HEK293 (cell line): ENCODE measurements at regions not wholly inside any gene's neighbourhood (a gene's known extent, or its start where the extent isn't known, plus 50 kb on each side); places are given as distances from the start of the nearest gene placed in this dataset.

Experiments used
- ZBTB21 ChIP-seq: fragments of 450-650 bp; formaldehyde crosslinking; IDR thresholded peaks from 2 replicates; pipeline ENCODE4 v1.5.1; 2017; ENCODE audit warnings: missing biosample characterization, missing genetic modification characterization
- ZBTB7A ChIP-seq: fragments of 450-650 bp; formaldehyde crosslinking; IDR thresholded peaks from 2 replicates; pipeline ENCODE4 v1.5.1; 2016; ENCODE audit warnings: low read depth, missing biosample characterization, missing genetic modification characterization
- ZNF174 ChIP-seq: fragments of 450-650 bp; formaldehyde crosslinking; IDR thresholded peaks from 2 replicates; pipeline ENCODE4 v1.5.0; 2017; ENCODE audit warnings: missing biosample characterization, mild to moderate bottlenecking, missing genetic modification characterization
- ZNF354C ChIP-seq: fragments of 450-650 bp; formaldehyde crosslinking; IDR thresholded peaks from 2 replicates; pipeline ENCODE4 v1.5.1; 2016; ENCODE audit warnings: missing biosample characterization, missing genetic modification characterization, low read depth, borderline replicate concordance
- ZNF521 ChIP-seq: fragments of 450-650 bp; formaldehyde crosslinking; IDR thresholded peaks from 2 replicates; pipeline ENCODE4 v1.5.1; 2017; ENCODE audit warnings: missing biosample characterization, mild to moderate bottlenecking, missing genetic modification characterization
- ZNF610 ChIP-seq: fragments of 450-650 bp; formaldehyde crosslinking; IDR thresholded peaks from 2 replicates; pipeline ENCODE4 v1.5.1; 2016; ENCODE audit warnings: missing biosample characterization, missing genetic modification characterization, borderline replicate concordance
- ZNF704 ChIP-seq: fragments of 450-650 bp; formaldehyde crosslinking; IDR thresholded peaks from 2 replicates; pipeline ENCODE4 v1.5.1; 2016; ENCODE audit warnings: missing biosample characterization, missing genetic modification characterization
- ZNF768 ChIP-seq: fragments of 450-650 bp; formaldehyde crosslinking; IDR thresholded peaks from 2 replicates; pipeline ENCODE4 v1.5.1; 2018; ENCODE audit warnings: missing biosample characterization, mild to moderate bottlenecking, missing genetic modification characterization
- TF ChIP-seq, protein P1 (sequence below): fragments of 450-650 bp; formaldehyde crosslinking; IDR thresholded peaks from 2 replicates; pipeline ENCODE4 v1.5.1; 2016; ENCODE audit warnings: missing biosample characterization, missing genetic modification characterization

- TF ChIP-seq, protein P1, sequence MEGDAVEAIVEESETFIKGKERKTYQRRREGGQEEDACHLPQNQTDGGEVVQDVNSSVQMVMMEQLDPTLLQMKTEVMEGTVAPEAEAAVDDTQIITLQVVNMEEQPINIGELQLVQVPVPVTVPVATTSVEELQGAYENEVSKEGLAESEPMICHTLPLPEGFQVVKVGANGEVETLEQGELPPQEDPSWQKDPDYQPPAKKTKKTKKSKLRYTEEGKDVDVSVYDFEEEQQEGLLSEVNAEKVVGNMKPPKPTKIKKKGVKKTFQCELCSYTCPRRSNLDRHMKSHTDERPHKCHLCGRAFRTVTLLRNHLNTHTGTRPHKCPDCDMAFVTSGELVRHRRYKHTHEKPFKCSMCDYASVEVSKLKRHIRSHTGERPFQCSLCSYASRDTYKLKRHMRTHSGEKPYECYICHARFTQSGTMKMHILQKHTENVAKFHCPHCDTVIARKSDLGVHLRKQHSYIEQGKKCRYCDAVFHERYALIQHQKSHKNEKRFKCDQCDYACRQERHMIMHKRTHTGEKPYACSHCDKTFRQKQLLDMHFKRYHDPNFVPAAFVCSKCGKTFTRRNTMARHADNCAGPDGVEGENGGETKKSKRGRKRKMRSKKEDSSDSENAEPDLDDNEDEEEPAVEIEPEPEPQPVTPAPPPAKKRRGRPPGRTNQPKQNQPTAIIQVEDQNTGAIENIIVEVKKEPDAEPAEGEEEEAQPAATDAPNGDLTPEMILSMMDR = no peak
- TF ChIP-seq ZNF768 = no peak
- TF ChIP-seq ZNF521 (tag by site-specific recombination) = no peak
- no peak for TF ChIP-seq ZNF354C (tag by site-specific recombination)
- TF ChIP-seq ZNF704 (tag by site-specific recombination) = no peak
- no peak for TF ChIP-seq ZNF610 (tag by site-specific recombination)
- TF ChIP-seq ZBTB7A (tag by site-specific recombination) = no peak
- TF ChIP-seq ZNF174 (tag by site-specific recombination) = no peak
- no peak for TF ChIP-seq ZBTB21
Observed at GRCh38 chr2:173818285-173818684, 146.9 kb downstream of the SP3 start.
